ENCODE measurements at regions not wholly inside any gene's neighbourhood (a gene's known extent, or its start where the extent isn't known, plus 50 kb on each side); places are given as distances from the start of the nearest gene placed in this dataset.

GRCh38 chr3:194931865-194932264, 246.2 kb downstream of the FAM43A start:
- Histone ChIP-seq H3K79me2 (replicated peaks; ENCODE audit: insufficient read depth) (no peaks in the 10 kb centered on the region), H2AFZ (no peak overlapping the region), H3F3A (replicated peaks; ENCODE audit: low read depth) (no peaks in the 10 kb centered on the region), H3K27ac (ENCODE audit: low read depth) (no peak overlapping the region), H3K4me3 (no peak overlapping the region), H3K4me2 (no peak overlapping the region), H4K20me1 (replicated peaks; ENCODE audit: insufficient read depth) (no peaks in the 10 kb centered on the region), H3K4me1 (ENCODE audit: insufficient read depth) (no peaks in the 10 kb centered on the region; the same call in 1 of the 2 replicates), H3K36me3 (ENCODE audit: insufficient read depth) (0 out of 2 replicates have a peak, but pooled peaks cover 3% of the 10 kb centered on the region), H3K27me3 (ENCODE audit: insufficient read depth) (no peaks in the 10 kb centered on the region), H3K9me2 (ENCODE audit: insufficient read depth) (peaks cover 5% of the 10 kb centered on the region; the same call in 1 of the 2 replicates)
- no peak for ATAC-seq
- peaks cover 6% of the 10 kb centered on the region for H3K27me3 Mint-ChIP-seq (ENCODE audit: insufficient read depth, low read depth, poor library complexity)
- H3K36me3 Mint-ChIP-seq (ENCODE audit: low read depth) = peaks cover 8% of the 10 kb centered on the region; the same call in 2 of the 3 replicates
- H3K4me1 Mint-ChIP-seq = peaks cover 4% of the 10 kb centered on the region; the same call in 2 of the 3 replicates
- DNase-seq (ENCODE audit: low spot score) = no peak
- no peak overlapping the region for H3K27ac Mint-ChIP-seq
- H3K9me3 Mint-ChIP-seq = peaks cover 29% of the 10 kb centered on the region; the same call in 2 of the 3 replicates
- no peak overlapping the region for H3K4me3 Mint-ChIP-seq
- TF ChIP-seq EZH2phosphoT487 (IDR thresholded peaks at IDR 0.05; ENCODE audit: unreplicated experiment) = no peak
- no peak for TF ChIP-seq CTCF (conservative IDR thresholded peaks at IDR 0.05; ENCODE audit: low read depth in 2 of 2)
- no peak for TF ChIP-seq POLR2AphosphoS5 (IDR thresholded peaks at IDR 0.05; ENCODE audit: low read depth)
- TF ChIP-seq STAT1 (IDR thresholded peaks at IDR 0.05; ENCODE audit: unreplicated experiment) = no peak
- TF ChIP-seq REST (IDR thresholded peaks at IDR 0.05; ENCODE audit: unreplicated experiment) = no peak
- no peak for TF ChIP-seq ZNF331 (CRISPR knock-in tag; IDR thresholded peaks at IDR 0.05; ENCODE audit: low read depth)
- TF ChIP-seq NANOG (IDR thresholded peaks at IDR 0.05; ENCODE audit: borderline replicate concordance) = no peak
- no peak for TF ChIP-seq ETS1 (IDR thresholded peaks at IDR 0.05)
- no peak for TF ChIP-seq ZNF462 (CRISPR knock-in tag; IDR thresholded peaks at IDR 0.05)
- no peak for TF ChIP-seq CREB1 (CRISPR knock-in tag; IDR thresholded peaks at IDR 0.05; ENCODE audit: low read depth)
- no peak for TF ChIP-seq ZNF114 (CRISPR knock-in tag; IDR thresholded peaks at IDR 0.05)
- no peak for TF ChIP-seq JUNB (IDR thresholded peaks at IDR 0.05; ENCODE audit: unreplicated experiment)
- no peak for TF ChIP-seq EZH2 (IDR thresholded peaks at IDR 0.05; ENCODE audit: low read depth, unreplicated experiment)

Measured in GM23338 (cell line).